Right atrium auricular region (tissue), 2 donors: ENCODE measurements at regions not wholly inside any gene's neighbourhood (a gene's known extent, or its start where the extent isn't known, plus 50 kb on each side); places are given as distances from the start of the nearest gene placed in this dataset.

Source experiments
- DNase-seq: peaks from one replicate; pipeline ENCODE4 v3.0.0-alpha.2; 2019; ENCODE audit warnings: low spot score
- H3K27ac ChIP-seq, 2 donors: fragments of 200-600 bp; sonication (generic); 1 replicate in 1 of 2; 2 replicates in 1 of 2; pipeline ENCODE4 v1.5.1; 2016 to 2019
- H3K27me3 ChIP-seq, 2 donors: fragments of 200-600 bp; sonication (generic); one replicate each; pipeline versions ENCODE4 v1.5.1 to v1.6.0; 2017 to 2019
- H3K36me3 ChIP-seq: fragments of 200-600 bp; sonication (generic); one replicate; pipeline ENCODE4 v1.5.1; 2016
- H3K4me1 ChIP-seq, 2 donors: fragments of 200-600 bp; sonication (generic); one replicate each; pipeline versions ENCODE4 v1.5.1 to v1.6.0; 2017 to 2019
- H3K4me3 ChIP-seq, 2 donors: fragments of 200-600 bp; sonication (generic); 1 replicate in 1 of 2; 2 replicates in 1 of 2; pipeline ENCODE4 v1.5.1; 2017 to 2019; ENCODE audit warnings: mild to moderate bottlenecking in 1 of 2, moderate library complexity in 1 of 2
- H3K9me3 ChIP-seq, 2 donors: fragments of 200-600 bp; sonication (generic); one replicate each; pipeline ENCODE4 v1.5.1; 2019
- CTCF ChIP-seq, 2 donors: fragments of 200-600 bp; sonication (generic); IDR thresholded peaks; one replicate each; pipeline ENCODE4 v1.5.1; 2019; ENCODE audit warnings: antibody characterized with exemption in 2 of 2

- H3K4me1 ChIP-seq, result peaks cover 0 to 26% of the 10 kb centered on the region in 2 donors
- no peak for DNase-seq
- no peak for TF ChIP-seq CTCF (IDR thresholded peaks at IDR 0.05)
- H3K36me3 ChIP-seq, result no peaks in the 10 kb centered on the region
- no peak overlapping the region for H3K4me3 ChIP-seq
- no peak overlapping the region for H3K27ac ChIP-seq
- no peaks in the 10 kb centered on the region for H3K9me3 ChIP-seq
- no peaks in the 10 kb centered on the region for H3K27me3 ChIP-seq
Observed at GRCh38 chr2:118669654-118670053, 177.8 kb downstream of the EN1 start.

- Histone ChIP-seq H3K9me3 (no peaks in the 10 kb centered on the region), H3K27me3 (no peaks in the 10 kb centered on the region), H3K4me1 (peaks cover 0 to 26% of the 10 kb centered on the region in 2 donors), H3K4me3 (no peak overlapping the region), H3K27ac (peak overlapping the region in 1 of 2 donors; percentile 49), H3K36me3 (no peaks in the 10 kb centered on the region)
- DNase-seq, result no peak
- no peak for TF ChIP-seq CTCF (IDR thresholded peaks at IDR 0.05)
Observed at GRCh38 chr2:118668431-118669424, 178.7 kb downstream of the EN1 start.

GRCh38 chr2:118667964-118668363 lies 179.5 kb downstream of the EN1 start:
- TF ChIP-seq CTCF (IDR thresholded peaks at IDR 0.05), result no peak
- H3K27ac ChIP-seq, result peak overlapping the region in 1 of 2 donors; percentile 49
- DNase-seq, result no peak

GRCh38 chr2:118667348-118667747 lies 180.1 kb downstream of the EN1 start:
- Histone ChIP-seq H3K9me3 (no peaks in the 10 kb centered on the region), H3K4me3 (no peak overlapping the region), H3K36me3 (no peaks in the 10 kb centered on the region), H3K4me1 (peaks cover 0 to 26% of the 10 kb centered on the region in 2 donors), H3K27ac (no peak overlapping the region), H3K27me3 (no peaks in the 10 kb centered on the region)
- no peak for DNase-seq
- no peak for TF ChIP-seq CTCF (IDR thresholded peaks at IDR 0.05)

More at GRCh38 chr2:118667964-118668363, 179.5 kb downstream of the EN1 start:
- H3K27me3 ChIP-seq, result no peaks in the 10 kb centered on the region
- peaks cover 0 to 26% of the 10 kb centered on the region in 2 donors for H3K4me1 ChIP-seq
- H3K36me3 ChIP-seq, result no peaks in the 10 kb centered on the region
- no peak overlapping the region for H3K4me3 ChIP-seq
- no peaks in the 10 kb centered on the region for H3K9me3 ChIP-seq

- no peak for TF ChIP-seq CTCF (IDR thresholded peaks at IDR 0.05)
- Histone ChIP-seq H3K36me3 (no peaks in the 10 kb centered on the region), H3K27me3 (no peaks in the 10 kb centered on the region), H3K4me1 (peaks cover 0 to 20% of the 10 kb centered on the region in 2 donors), H3K4me3 (no peak overlapping the region), H3K9me3 (no peaks in the 10 kb centered on the region), H3K27ac (no peak overlapping the region)
- no peak for DNase-seq
Observed at GRCh38 chr2:118665784-118666529, 181.5 kb downstream of the EN1 start.
